Central memory CD4-positive, alpha-beta T cell (primary cell): ENCODE measurements at regions not wholly inside any gene's neighbourhood (a gene's known extent, or its start where the extent isn't known, plus 50 kb on each side); places are given as distances from the start of the nearest gene placed in this dataset.

Experiments used
- DNase-seq: peaks from one replicate; pipeline ENCODE4 v3.0.0; 2022

DNA sequence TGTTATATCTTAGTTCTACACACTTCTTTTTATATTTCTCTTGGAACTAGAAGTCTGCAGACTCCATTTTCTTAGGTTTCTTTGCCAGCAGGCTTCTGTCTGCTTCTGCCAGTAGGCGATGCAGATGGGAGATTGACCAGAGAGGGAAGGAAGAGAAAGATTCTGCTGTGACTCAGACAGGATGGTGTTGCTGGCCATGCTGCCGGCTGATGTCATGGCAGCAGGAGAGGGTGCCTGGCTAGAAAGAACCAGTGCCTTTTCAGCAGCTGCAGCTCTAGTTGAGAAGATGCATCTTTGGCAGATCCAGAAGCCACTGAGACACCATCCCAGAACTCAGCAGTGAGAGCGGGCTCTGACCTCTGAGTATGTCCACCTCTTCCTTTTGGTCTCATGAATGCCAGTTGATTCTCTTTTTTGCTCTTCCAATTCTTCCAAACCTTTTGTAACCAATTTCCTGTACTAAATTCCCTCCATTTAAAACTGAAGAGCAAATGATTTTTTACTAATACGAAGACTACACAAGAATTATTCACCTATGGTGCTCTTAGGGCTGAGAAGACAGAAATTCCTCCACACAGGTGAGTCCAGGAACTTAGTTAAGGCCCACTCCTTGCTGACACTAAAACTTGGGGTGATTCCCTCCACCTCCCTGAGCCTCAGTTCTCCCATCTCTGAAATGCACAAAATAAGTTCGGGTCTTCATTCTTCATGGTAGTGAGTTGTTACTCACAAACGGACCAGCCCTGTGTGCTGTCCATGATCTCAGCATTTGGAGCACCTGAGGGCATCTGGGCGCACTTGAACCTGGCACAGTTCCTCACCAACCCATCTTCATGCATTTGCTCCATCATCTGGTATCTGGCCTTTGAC, 200.7 kb downstream of the MYCN start:
- no peak for DNase-seq

DNA sequence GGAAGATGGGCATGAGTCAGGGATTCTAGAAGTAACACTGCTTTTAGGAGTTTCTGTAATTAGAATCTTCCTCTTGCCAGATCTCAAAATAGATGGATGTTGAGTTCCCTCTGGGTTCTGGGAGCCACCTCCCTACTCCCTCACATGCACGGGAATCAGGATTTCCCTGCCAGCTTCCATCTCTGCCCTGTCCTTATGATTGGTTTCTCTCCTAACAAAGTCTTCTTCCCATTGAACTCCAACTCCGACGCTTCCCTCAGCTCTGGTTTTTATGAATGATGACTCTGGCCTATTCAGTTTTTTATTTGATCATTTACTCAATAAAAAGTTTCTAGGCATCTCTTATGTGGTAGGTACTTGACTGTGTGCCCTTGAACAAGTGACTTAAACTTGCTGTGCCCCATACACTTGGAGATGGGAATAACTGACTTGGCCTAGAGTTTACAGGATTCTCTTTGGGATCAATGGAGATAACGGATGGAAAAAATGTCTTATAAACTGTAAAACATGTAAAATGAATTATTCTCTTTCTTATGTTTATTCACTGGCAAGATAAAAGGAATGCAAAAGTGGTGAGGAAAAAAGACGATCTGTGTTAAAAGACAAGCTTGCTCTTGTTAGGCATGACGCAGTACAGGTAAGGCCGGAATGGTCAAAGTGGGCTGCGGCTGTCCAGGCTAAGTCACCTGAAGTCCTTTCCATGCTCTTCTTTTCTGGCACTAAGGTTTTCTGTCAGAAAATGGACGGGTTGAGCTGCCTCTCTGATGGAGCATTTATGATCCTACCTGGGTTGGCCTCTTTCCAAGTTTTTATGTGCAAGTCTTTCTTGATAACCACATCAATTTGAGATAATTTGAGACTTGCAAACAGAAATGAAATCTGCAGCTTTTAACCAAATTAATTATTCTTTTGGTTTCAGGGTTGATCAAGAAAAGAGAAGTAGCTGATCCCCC, 199.6 kb downstream of the MYCN start:
- DNase-seq, result no peak

DNA sequence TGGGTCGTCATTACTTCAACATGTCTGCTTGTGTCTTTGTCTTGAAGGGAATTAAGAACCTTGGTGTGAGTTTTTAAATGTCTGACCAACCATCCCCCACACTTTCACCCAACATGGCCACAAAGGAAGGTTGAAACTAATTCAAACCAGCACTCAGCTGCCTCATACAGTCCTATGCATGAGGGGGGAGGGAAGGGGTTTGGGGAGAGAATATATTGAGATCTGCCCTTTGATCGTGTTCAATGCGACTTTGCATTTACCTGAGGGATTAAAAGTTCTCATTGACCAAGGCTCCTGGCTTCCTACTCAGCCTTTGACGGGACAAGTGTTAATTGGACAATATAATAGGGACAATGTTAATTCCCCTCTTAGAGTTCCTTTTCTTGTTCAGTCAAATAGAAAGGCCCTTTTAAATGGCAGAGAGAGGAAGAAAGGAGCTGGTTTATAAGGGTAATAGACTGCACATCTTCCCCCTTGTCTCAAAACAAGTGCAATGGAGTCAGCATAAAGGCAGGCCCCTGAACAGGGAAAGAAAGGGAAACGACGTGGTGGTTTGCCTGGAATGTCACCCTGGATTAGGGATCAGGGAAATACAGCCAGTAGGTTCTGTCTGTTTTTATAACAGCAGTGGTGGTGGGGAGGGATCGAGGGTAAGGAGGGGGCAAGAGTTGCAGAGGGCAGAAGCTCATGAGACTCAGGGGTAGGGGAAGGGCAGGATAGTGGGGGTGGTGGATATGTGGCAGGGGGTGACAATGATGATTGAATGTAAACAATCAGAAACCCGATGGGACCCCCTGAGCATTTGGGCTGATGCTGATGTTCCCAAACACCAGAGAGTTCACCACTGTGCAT, 198.7 kb downstream of the MYCN start:
- DNase-seq, result no peak

DNA sequence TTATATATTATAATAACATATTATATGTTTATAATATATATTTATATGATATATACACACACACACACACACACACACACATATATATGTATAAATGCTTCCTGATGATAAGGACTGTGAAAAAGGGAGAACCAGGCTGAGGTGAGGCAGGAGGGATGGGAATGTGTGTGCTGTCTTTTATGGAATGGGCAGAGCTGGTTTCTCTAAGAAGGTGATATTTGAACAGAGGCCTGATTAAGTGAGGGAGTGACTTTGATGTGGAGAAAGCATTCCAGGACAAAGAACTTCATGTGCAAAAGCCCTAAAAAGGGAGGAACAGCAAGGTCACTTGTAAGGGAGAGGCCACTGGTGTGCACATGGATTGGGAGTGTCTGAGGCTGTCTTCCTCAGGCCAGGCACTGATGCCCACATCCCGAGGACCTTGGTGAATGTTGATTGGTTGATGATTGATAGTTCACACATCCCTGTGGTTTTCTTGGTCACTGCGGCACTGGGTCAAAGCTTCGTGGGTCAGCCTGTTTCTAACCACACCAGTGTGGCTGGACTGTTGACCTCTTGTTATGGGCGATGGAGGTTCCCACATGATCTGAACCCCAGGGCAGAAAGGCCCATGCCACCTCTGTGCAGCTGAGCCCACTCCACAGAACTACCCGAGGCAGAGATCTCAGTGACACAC, 196.9 kb downstream of the MYCN start:
- DNase-seq, result no peak

DNA sequence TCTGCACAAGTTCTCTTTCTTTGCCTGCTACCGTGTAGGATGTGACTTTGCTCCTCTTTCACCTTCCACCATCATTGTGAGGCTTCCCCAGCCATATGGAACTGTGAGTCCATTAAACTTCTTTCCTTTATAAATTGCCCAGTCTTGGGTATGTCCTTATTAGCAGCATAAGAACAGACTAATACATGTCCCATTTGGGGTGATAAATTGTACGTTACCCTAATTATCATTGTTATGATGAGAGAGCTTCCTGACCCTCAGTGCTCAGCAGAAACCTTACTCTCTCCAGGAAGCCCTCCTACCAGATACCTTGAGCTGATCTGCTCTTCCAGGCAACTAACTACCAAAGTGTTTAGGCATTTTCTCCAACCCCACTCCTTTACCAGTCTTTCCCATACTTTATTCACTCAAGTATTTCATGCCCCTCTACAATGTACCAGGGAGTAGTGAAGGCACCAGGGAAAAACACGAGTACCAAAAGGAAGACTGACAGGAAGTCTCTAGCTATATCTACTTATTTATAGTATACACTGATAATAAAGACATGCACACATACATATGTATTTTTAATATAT, 196.2 kb downstream of the MYCN start:
- no peak for DNase-seq

DNA sequence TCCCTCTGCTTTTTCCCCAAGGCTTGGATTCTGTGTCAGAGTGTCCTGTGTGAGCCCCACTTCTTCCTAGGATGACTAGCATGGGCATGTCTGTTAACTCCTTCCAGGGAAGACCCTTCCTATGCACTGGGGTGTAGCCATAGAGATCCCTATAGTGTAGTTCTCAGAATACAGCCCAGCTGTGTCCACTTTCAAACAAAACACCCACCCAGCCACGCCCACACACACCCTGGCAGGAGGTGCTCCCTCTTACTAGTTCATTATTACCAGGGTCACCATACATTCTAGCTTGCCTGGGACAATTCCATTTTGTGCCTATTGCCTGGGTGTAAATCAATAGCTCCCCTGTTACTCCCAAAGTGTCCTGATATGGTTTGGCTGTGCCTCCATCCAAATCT, 195.6 kb downstream of the MYCN start:
- no peak for DNase-seq

DNA sequence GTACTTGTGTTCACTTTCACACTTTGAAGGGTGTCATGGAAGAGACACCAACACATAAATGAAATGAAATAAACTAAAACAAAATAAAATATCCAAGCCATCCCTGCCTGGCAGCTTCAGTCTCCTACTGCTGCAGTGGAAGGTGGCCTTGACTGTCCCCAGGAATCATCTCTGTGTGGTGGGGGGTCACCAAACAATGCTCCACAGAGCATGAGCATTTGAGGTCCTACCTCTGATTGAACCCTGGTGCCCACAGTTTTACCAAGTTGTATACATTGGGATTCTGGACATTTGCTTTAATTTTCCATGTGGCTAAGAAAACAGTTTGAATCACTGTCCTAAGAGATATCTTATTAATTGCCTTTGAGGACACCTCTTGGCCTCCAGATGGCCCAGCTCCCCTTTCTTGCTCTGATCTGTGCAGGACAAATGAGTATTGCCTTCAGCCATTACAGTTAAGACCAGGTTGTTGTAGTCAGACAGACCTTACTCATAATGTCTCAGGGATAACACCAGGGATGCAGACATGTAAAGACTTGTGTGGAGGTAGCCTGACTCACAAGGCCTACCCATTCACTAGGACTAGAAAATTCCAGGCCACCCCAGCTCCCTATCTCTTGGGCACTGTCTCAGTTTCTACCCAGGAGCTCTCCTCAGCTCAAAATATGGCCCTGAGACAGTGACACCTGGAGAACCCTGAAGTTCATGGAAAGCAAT, 195.0 kb downstream of the MYCN start:
- no peak for DNase-seq

DNA sequence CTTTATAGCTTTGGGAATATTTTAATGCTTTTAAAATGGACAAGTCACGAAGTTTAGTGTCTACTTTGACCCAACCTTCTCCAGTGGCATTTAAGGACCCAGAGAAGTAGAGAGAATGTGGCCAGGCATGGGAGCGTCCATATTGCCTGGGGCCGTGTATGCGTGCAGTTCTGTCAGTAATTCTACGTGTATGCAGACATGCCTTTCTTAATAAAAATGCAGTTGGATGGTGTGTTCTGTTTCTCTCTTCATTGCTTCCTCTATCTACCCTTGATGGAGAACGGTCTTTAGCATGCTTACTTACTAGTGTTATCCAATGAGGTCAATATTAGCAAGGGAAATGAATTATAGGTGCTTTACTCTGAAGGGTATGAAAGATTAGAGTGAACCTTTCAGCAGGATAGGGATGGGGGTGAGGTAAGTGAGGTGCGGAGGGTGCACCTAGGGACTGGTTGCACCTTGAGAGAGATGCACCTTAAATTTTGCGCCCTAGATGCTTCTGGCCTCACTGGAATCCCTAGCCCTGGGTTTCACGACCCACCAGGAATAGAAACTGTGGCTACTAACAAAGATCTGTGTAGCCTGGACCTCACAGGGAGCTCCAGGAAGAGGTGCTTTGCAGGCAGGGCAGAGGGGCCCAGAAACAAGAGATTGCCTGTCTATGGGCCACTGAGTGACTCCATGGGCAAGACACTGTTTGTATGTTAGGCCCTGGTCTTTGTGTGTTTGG, 194.3 kb downstream of the MYCN start:
- DNase-seq, result no peak

DNA sequence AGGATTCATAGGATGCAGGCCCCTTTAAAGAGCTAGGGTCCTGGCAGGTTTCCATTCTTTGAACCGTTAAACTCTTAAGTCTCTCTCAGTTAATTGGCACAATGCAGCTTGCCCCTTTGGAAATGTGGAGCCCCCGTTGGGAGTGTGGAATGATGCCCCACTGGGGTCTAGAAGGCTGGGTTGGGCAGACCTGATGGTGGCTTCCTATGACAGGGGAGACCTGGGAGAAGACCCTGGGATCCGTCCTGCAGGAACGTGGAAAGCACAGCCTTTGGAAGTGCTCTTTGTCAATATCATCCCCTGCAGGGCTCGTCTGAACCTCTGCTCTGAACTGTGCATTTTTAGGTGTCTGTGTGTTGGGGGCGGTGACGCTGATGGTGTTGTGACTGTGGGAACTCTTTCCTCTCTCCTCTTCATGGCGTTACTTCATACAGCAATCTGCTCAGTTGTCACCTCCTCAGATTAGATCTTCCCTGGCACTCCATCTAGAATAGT, 190.6 kb downstream of the MYCN start:
- no peak for DNase-seq

DNA sequence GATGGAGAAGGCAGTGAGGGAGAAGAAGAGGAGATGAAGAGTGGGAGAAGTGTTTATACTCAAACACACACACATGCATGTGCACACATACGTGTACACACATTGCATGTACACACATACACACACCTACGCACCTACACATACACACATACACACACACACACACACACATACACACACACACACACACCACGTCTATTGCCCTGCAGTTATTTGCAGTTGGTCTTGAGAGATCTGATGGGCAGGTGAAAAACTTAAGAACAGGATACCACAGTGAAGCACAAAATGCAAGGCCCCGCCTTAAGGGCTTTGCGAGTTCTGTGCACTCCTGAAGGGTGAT, 190.2 kb downstream of the MYCN start:
- DNase-seq, result no peak

DNA sequence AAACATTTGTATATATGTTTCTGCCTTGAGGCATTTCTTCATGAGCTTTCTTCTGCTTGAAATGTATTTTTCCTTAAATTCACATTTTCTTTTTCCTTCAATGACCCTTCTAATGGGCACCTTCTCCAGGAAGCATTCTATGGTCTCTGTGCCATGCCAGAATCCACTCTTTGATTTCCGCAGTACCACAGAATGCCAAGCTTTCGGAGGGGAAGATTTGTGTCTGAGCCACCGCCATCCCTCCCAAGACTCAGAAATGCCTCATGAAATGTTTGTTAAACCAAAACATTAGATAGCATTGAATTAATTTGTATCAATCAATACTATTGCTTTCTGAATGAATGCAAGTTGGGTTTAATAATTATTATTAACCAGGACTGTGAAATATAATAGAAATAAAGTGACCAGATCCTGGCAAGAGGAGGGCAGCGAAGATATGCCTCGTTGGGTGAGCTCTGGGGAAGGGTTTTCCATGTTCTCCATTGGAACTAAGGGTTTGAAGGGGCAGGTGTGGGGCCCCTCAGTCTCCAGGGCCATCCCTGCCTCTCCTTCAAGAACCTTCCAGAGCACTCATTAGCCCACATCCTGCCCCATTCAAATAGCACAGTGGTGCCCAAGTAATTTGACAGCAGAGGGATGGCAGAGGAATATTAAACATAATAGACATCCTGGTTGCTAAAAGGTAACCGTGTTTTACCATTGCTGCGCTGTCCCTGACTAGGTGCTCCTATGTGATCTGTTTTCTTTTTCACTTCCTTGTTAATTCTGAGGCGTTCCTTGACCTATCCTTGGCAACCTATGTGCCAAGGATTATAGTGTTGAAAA, 189.6 kb downstream of the MYCN start:
- no peak for DNase-seq

DNA sequence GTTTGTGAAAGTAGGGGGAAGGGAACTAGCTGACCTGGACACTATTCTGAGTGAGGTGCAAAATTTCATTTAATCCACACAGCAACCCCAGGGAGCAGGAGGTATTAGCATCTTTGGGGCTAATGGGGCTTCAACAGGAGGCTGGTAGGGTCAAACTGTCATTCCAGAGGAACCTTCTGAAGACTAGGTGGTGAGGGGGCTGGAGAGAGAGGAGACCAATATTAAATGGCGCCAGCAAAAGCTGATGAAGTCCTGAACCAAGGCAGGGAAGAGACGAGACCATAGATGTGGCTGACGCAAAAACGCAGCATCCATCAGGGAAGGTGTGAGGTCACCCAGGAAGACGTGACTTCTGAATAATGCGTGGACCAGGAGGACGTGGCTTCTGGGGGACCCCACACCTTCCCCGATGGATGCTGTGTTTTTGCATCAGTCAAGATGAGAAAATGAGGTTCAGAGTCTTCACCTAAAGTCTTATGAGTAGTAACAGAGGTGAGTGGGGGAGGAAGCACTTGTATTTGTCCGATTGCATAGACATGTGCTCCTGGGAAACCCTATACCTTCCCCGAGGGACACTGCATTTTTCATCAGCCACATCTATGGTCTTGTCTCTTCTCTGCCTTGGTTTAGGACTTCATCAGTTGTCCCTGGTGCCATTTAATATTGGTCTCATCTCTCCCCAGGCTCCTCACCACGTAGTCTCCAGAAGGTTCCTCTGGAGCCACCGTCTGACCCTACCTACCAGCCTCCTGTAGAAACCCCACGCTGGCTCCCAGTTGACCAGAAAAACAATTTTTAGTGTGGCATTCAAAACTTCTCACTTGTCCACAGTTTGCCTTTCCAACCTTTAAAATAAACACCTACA, 188.6 kb downstream of the MYCN start:
- no peak for DNase-seq

DNA sequence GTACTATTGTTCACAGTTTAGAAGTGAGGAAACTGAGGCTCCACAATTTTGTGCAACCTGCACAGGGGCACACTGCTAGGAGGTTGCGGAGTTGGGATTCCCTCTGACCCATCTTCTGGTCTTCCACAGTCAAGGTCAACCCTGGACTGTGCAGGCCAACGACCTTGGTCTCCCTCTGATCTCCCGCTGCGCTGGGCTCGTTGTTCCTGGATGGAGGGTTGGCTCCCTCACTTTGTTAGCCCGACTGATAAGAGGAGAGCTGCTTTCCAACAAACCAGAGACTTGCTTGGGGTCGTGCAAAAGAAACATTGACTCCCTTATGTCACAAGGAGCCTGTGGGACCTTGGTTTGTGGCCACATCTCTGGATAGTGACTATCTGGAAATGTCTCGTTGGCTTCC, 187.6 kb downstream of the MYCN start:
- DNase-seq, result no peak

DNA sequence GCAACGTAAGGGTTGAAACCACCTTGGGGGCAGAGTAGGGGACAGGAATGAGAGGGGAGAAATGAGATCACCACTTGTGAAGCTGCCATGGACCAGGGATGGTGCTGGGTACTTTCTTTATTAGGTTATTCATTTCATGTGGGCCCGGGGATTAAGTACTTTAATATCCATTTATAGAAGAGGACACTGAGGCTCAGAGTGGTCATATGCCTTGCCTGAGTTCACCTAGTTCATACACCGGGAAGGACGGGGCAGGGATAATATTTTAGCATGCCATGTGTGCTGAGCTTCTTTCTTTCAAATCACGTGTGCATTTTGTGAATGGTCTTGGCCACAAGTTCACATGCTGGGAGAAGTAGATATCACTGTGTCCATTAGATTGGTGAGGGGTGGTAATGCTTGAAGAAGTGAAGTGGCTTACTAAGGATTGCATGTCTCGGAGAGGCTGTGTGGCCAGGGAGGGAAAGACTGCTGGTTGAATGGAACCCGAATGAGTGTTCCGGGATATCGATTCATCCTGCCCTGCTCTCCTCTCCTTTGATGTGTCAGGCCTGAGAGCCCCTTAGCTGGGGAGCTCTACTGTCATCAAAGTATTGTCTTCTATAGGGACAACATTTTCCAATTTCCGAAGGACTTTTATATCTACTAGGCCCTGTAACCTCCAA, 187.1 kb downstream of the MYCN start:
- DNase-seq, result no peak

DNA sequence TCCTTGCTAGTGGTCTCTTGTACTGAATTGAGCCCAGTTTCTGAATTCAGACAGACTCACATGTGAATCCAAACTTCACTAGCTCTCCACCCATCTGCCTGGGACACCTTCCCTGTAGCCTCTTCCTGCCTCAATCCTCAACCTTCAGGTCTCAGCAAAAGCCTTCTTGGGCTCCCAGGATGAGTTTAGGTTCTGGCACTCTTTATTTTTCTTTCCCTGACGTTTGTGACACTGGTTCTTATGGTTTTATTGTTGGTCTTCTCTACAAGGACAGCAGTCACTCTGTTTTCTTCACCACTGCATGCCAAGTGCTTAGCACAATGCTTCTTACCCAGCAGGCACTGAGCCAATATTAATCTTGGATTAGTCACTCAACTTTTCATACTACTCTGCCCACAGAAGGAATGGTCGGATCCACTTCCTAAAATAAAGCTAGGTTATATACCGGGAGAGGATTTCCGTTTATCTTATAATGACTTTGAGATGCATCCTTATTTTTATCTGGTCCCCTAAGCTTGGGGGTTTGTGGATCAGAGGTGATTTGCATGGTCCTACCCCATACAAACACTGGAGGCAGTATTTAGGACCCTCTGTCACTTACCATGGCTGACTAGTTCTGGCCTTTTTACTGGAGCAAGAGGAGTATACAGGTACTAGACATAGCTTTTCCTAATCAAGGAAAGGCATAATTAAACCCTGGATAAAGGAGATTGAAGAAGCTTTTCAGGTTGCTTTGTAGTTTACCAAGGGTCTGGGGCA, 186.3 kb downstream of the MYCN start:
- DNase-seq, result no peak

DNA sequence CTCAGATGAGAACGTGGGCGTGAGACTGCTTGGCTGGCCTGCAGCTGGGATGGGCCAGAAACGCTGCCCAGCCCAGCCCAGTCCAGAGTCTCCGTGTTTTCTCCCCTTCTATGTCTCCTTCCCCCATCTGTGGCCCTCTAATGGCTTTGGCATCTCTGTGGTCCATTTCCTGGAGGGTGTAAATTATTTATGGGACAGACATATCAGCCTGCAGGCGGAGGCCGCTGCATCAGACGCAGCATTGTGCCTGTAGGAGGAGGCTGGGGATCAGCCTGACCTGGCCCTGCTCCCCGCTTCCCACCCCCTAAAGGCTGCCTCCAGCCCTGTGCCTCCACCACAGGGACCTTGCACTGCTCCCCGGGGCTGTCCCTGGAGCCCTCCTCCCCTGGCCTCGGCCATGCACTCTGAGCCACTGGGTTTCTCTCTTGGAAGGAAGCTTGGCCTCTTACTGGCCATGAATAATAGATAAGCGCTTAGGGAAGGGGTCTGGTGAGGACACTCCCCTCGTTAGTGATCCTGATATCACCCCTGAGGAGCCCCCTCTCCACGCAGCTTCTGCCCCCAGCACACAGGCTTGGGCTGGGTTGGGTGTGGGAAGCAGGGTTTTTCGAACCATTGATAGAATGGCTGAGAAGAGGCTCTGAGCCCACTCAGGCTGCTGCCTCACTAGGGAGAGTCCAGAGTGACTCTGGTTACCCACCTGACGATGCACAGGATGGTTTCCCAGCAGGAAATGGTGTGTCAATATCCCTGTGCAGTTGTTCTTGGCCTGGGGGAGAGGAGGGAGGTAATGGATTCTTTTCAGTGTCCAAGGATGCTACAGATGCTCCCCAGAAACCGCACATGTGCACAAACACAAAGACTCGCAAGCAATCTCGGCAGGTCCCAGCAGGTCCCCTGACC, 185.5 kb downstream of the MYCN start:
- DNase-seq, result no peak
